H1 (cell line): ENCODE measurements at regions not wholly inside any gene's neighbourhood (a gene's known extent, or its start where the extent isn't known, plus 50 kb on each side); places are given as distances from the start of the nearest gene placed in this dataset.

Experiments
- CTCF ChIA-PET: fragments of 300-600 bp; sonication (Branson Sonifier 250); formaldehyde crosslinking; loops from one replicate; lab custom pipeline; 2021; ENCODE audit not compliant: partially characterized antibody; lab: Charles Lee
- POLR2A ChIA-PET: fragments of 300-600 bp; sonication (Branson Sonifier 250); formaldehyde crosslinking; loops from one replicate; lab custom pipeline; 2021; ENCODE audit warnings: inconsistent platforms; ENCODE audit not compliant: partially characterized antibody; lab: Charles Lee
- DNase-seq, 2 experiments: peaks; one replicate each; pipeline versions ENCODE4 v3.0.0 to v3.0.0-alpha.2; 2010 to 2022; ENCODE audit warnings: low spot score in 2 of 2, low read depth in 1 of 2, mixed read lengths in 1 of 2
- FAIRE-seq: peaks from 2 replicates; lab custom pipeline; 2011; peaks lifted over from hg19 to GRCh38; lab: Jason Lieb, UNC
- H2AFZ ChIP-seq: 2 replicates; pipeline ENCODE4 v1.8.1; 2012; ENCODE audit warnings: low read length, inconsistent platforms
- H2AK5ac ChIP-seq: 2 replicates; pipeline ENCODE4 v1.6.1; 2013; ENCODE audit warnings: low read depth, low read length
- H2BK120ac ChIP-seq: replicated peaks from 2 replicates; pipeline ENCODE3; 2013; ENCODE audit warnings: low read depth, low read length, inconsistent platforms
- H2BK12ac ChIP-seq: 2 replicates; pipeline ENCODE4 v1.6.1; 2013; ENCODE audit warnings: low read depth, low read length
- H2BK15ac ChIP-seq: 2 replicates; pipeline ENCODE4 v1.6.1; 2013; ENCODE audit warnings: low read length
- H2BK20ac ChIP-seq: 2 replicates; pipeline ENCODE4 v1.6.1; 2013; ENCODE audit warnings: low read length
- H2BK5ac ChIP-seq: 2 replicates; pipeline ENCODE4 v1.6.1; 2013; ENCODE audit warnings: low read depth, low read length
- H3K14ac ChIP-seq: 2 replicates; pipeline ENCODE4 v1.6.1; 2013; ENCODE audit warnings: inconsistent platforms; ENCODE audit not compliant: insufficient read length
- H3K18ac ChIP-seq: 2 replicates; pipeline ENCODE4 v1.6.1; 2013; ENCODE audit warnings: low read length; ENCODE audit errors: extremely low read depth
- H3K23ac ChIP-seq: 2 replicates; pipeline ENCODE4 v1.6.1; 2013; ENCODE audit warnings: inconsistent platforms; ENCODE audit not compliant: insufficient read length
- H3K23me2 ChIP-seq: 2 replicates; pipeline ENCODE4 v1.6.1; 2013; ENCODE audit warnings: low read depth, low read length
- H3K27ac ChIP-seq: 2 replicates; pipeline ENCODE4 v1.6.1; 2011; ENCODE audit warnings: low read depth, low read length, inconsistent platforms
- H3K27me3 ChIP-seq, 4 experiments: replicated peaks in 1 of 4; 1 replicate in 1 of 4; 2 replicates in 3 of 4; pipeline versions ENCODE4 v1.6.1 to v1.8.1; 2011 to 2013; ENCODE audit warnings: low read length in 3 of 4, mild to moderate bottlenecking in 3 of 4, inconsistent platforms in 2 of 4, mixed read lengths in 2 of 4, moderate library complexity in 1 of 4; ENCODE audit not compliant: control insufficient read depth in 3 of 4, insufficient read depth in 3 of 4; ENCODE audit errors: extremely low read depth in 1 of 4
- H3K36me3 ChIP-seq, 4 experiments: 2 replicates each; pipeline versions ENCODE4 v1.6.1 to v1.8.1; 2011 to 2013; ENCODE audit warnings: mild to moderate bottlenecking in 4 of 4, low read length in 3 of 4, moderate library complexity in 2 of 4, control low read depth in 1 of 4, inconsistent platforms in 1 of 4; ENCODE audit not compliant: insufficient read depth in 4 of 4, control insufficient read depth in 2 of 4
- H3K4ac ChIP-seq: replicated peaks from 2 replicates; pipeline ENCODE3; 2013; ENCODE audit warnings: low read length, low read depth, mixed read lengths, inconsistent platforms; ENCODE audit not compliant: insufficient read length
- H3K4me1 ChIP-seq, 4 experiments: replicated peaks in 1 of 4; 1 replicate in 1 of 4; 2 replicates in 3 of 4; pipeline versions ENCODE4 v1.6.1 to v1.8.1; 2011 to 2013; ENCODE audit warnings: low read length in 3 of 4, inconsistent platforms in 2 of 4, mixed read lengths in 1 of 4; ENCODE audit not compliant: insufficient read depth in 4 of 4, control insufficient read depth in 3 of 4
- H3K4me2 ChIP-seq, 2 experiments: 2 replicates each; pipeline versions ENCODE4 v1.6.1 to v1.8.1; 2011 to 2013; ENCODE audit warnings: low read depth in 2 of 2, low read length in 2 of 2, control low read depth in 1 of 2, inconsistent platforms in 1 of 2, mild to moderate bottlenecking in 1 of 2; ENCODE audit not compliant: insufficient read depth in 1 of 2
- H3K4me3 ChIP-seq, 4 experiments: fragments of 200-600, 300-600 bp in 1 of 4; sonication (generic), shearing (Covaris generic), sonication (Bioruptor Twin) in 1 of 4; 2 replicates each; pipeline versions ENCODE4 v1.5.1 to v1.8.1; 2011 to 2016; ENCODE audit warnings: low read length in 4 of 4, low read depth in 3 of 4, control low read depth in 2 of 4, inconsistent platforms in 2 of 4, mild to moderate bottlenecking in 2 of 4, mixed read lengths in 1 of 4, moderate library complexity in 1 of 4; ENCODE audit not compliant: insufficient read depth in 2 of 4; ENCODE audit errors: extremely low read depth in 1 of 4
- H3K56ac ChIP-seq: replicated peaks from 2 replicates; pipeline ENCODE3; 2013; ENCODE audit warnings: low read depth, mild to moderate bottlenecking, mixed read lengths, low read length, inconsistent platforms; ENCODE audit not compliant: insufficient read length
- H3K79me1 ChIP-seq: 2 replicates; pipeline ENCODE4 v1.6.1; 2013; ENCODE audit warnings: low read depth, low read length, control low read depth
- H3K79me2 ChIP-seq, 2 experiments: 2 replicates each; pipeline versions ENCODE4 v1.6.1 to v1.8.1; 2012 to 2013; ENCODE audit warnings: low read length in 2 of 2, mild to moderate bottlenecking in 2 of 2, inconsistent platforms in 1 of 2; ENCODE audit not compliant: insufficient read depth in 2 of 2, control insufficient read depth in 1 of 2
- H3K9ac ChIP-seq, 4 experiments: replicated peaks in 1 of 4; 1 replicate in 1 of 4; 2 replicates in 3 of 4; pipeline versions ENCODE4 v1.6.1 to v1.8.1; 2011 to 2013; ENCODE audit warnings: low read depth in 3 of 4, low read length in 3 of 4, control low read depth in 2 of 4, mild to moderate bottlenecking in 2 of 4, moderate library complexity in 2 of 4, inconsistent platforms in 1 of 4; ENCODE audit errors: extremely low read depth in 1 of 4
- H3K9me3 ChIP-seq, 2 experiments: 2 replicates each; pipeline versions ENCODE4 v1.6.1 to v1.8.1; 2012 to 2013; ENCODE audit warnings: mild to moderate bottlenecking in 2 of 2, moderate library complexity in 2 of 2, control low read depth in 1 of 2, inconsistent platforms in 1 of 2, low read depth in 1 of 2, low read length in 1 of 2, mixed read lengths in 1 of 2; ENCODE audit not compliant: insufficient read depth in 2 of 2
- H4K20me1 ChIP-seq, 2 experiments: replicated peaks in 1 of 2; 2 replicates each; pipeline versions ENCODE3 to v1.8.1; 2011 to 2013; ENCODE audit warnings: inconsistent platforms in 2 of 2, low read length in 2 of 2, mild to moderate bottlenecking in 1 of 2; ENCODE audit not compliant: insufficient read depth in 2 of 2, control insufficient read depth in 1 of 2
- H4K5ac ChIP-seq: 2 replicates; pipeline ENCODE4 v1.6.1; 2013; ENCODE audit warnings: low read length, low read depth, mixed read lengths, inconsistent platforms; ENCODE audit not compliant: insufficient read length
- H4K8ac ChIP-seq: 2 replicates; pipeline ENCODE4 v1.8.0; 2013; ENCODE audit warnings: mild to moderate bottlenecking, moderate library complexity, low read length, inconsistent platforms; ENCODE audit not compliant: insufficient read depth; ENCODE audit errors: extremely low read depth
- H4K91ac ChIP-seq: replicated peaks from 2 replicates; pipeline ENCODE3; 2013; ENCODE audit warnings: low read length, mixed read lengths, inconsistent platforms; ENCODE audit not compliant: insufficient read length
- JUN ChIP-seq: IDR thresholded peaks from 2 replicates; pipeline ENCODE4 v1.6.1; 2011; ENCODE audit warnings: low read depth, mild to moderate bottlenecking, improper control_type of control experiment, low read length
- POLR2A ChIP-seq, 2 experiments: IDR thresholded peaks; 1 replicate in 1 of 2; 2 replicates in 1 of 2; pipeline ENCODE4 v1.6.1; 2011; ENCODE audit warnings: low read depth in 2 of 2, low read length in 2 of 2, mild to moderate bottlenecking in 2 of 2; ENCODE audit errors: control extremely low read depth in 1 of 2
- RBBP5 ChIP-seq: IDR thresholded peaks from 2 replicates; pipeline ENCODE4 v1.7.1; 2012; ENCODE audit warnings: low read depth, mild to moderate bottlenecking, inconsistent platforms, low read length, moderate library complexity, borderline replicate concordance
- WGBS, 2 experiments: shearing (Covaris generic) in 1 of 2; methylation state at CpG; one replicate each; pipeline versions ENCODE4 v1.1.6 to v1.1.7; 2013 to 2015; ENCODE audit warnings: low lambda C conversion rate in 2 of 2, mixed read lengths in 2 of 2, inconsistent platforms in 1 of 2, low coverage in 1 of 2, missing lambda C conversion rate in 1 of 2; ENCODE audit not compliant: insufficient replicate concordance in 2 of 2, insufficient coverage in 1 of 2, insufficient read length in 1 of 2; ENCODE audit errors: extremely low coverage in 1 of 2, missing lambda C conversion rate in 1 of 2; 5-methylcytosine and 5-hydroxymethylcytosine counted together
- TF ChIP-seq, protein P1 (sequence below): IDR thresholded peaks from 2 replicates; pipeline ENCODE4 v1.6.1; 2012; ENCODE audit warnings: inconsistent platforms

DNA sequence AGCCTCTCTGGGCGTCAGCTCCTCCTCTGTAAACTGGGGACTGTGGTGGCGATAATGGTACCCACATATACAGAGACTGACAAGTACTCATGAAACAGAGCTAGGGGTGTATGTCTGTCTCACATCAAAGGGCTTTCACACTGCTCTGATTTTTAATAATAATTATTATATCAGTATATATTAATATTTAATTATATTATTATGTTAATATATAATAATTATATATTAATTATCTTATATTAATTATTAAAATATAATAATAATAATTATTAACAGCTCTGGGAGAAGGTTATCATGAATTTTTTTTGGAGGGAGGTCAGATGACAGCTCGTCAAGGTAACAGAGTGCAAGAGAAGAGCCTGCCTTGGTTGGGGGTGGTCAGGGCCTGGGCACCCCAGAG lies 173.6 kb downstream of the NRN1 start:
- no peak overlapping the region for H2BK5ac ChIP-seq
- H2AFZ ChIP-seq = no peak overlapping the region
- no peak overlapping the region for H4K8ac ChIP-seq
- H2AK5ac ChIP-seq = no peak overlapping the region
- no peak overlapping the region for H4K91ac ChIP-seq
- H3K79me2 ChIP-seq = no peaks in the 10 kb centered on the region
- no peak overlapping the region for H4K5ac ChIP-seq
- no peak for FAIRE-seq
- WGBS, 2 experiments = 87% methylated on average over 3 of the region's 3 CpGs; no CpG with 5 or more reads in 1 of the 2 experiments
- ChIA-PET POLR2A (no interaction called here), CTCF (interaction anchor here (1.0 to 2.0 kb wide), 4 partner anchors 16 to 411 kb away, joined by 3 to 5 read pairs (median 3); no protein-coding TSS in a partner anchor)
- no peak overlapping the region for H2BK12ac ChIP-seq
- no peaks in the 10 kb centered on the region for H3K23me2 ChIP-seq
- no peak for DNase-seq
- H3K79me1 ChIP-seq = no peaks in the 10 kb centered on the region
- H3K4me3 ChIP-seq = no peak overlapping the region
- H3K9ac ChIP-seq = no peak overlapping the region
- H4K20me1 ChIP-seq = no peaks in the 10 kb centered on the region
- no peak overlapping the region for H2BK15ac ChIP-seq
- no peak overlapping the region for H3K27ac ChIP-seq
- H3K56ac ChIP-seq = no peak overlapping the region
- H3K4me1 ChIP-seq = peaks cover 0 to 1% (median 0%) of the 10 kb centered on the region in 4 experiments; a peak in 1 of 7 replicates
- no peak overlapping the region for H3K14ac ChIP-seq
- H3K27me3 ChIP-seq = no peaks in the 10 kb centered on the region; a peak in 1 of 7 replicates
- H2BK20ac ChIP-seq = no peak overlapping the region
- no peak for TF ChIP-seq JUN
- TF ChIP-seq, protein P1, sequence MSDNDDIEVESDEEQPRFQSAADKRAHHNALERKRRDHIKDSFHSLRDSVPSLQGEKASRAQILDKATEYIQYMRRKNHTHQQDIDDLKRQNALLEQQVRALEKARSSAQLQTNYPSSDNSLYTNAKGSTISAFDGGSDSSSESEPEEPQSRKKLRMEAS = no peak
- no peak for TF ChIP-seq POLR2A (IDR thresholded peaks at IDR 0.05; ENCODE audit: control extremely low read depth in 1 of 2, low read depth in 2 of 2, low read length in 2 of 2)
- no peak for TF ChIP-seq RBBP5
- H2BK120ac ChIP-seq = no peak overlapping the region
- H3K23ac ChIP-seq = no peak overlapping the region
- H3K4me2 ChIP-seq = no peak overlapping the region
- no peaks in the 10 kb centered on the region for H3K36me3 ChIP-seq
- H3K4ac ChIP-seq = no peak overlapping the region
- peaks cover 0 to 4% of the 10 kb centered on the region in 2 experiments; a peak in 1 of 4 replicates for H3K9me3 ChIP-seq
- H3K18ac ChIP-seq = no peak overlapping the region
